ENCODE measurements at regions not wholly inside any gene's neighbourhood (a gene's known extent, or its start where the extent isn't known, plus 50 kb on each side); places are given as distances from the start of the nearest gene placed in this dataset.

- no peak for TF ChIP-seq POLR2A (IDR thresholded peaks at IDR 0.05; ENCODE audit: low read depth, low read length)
- TF ChIP-seq SPI1 (IDR thresholded peaks at IDR 0.05; ENCODE audit: low read depth, low read length) = no peak
- TF ChIP-seq POLR2AphosphoS5 (IDR thresholded peaks at IDR 0.05; ENCODE audit: low read depth, low read length) = no peak
- no peak for TF ChIP-seq TAF1 (IDR thresholded peaks at IDR 0.05; ENCODE audit: low read depth, low read length)
- no peak for TF ChIP-seq POU2F2 (IDR thresholded peaks at IDR 0.05; ENCODE audit: low read depth, low read length)
- no peak for TF ChIP-seq PAX5 (IDR thresholded peaks at IDR 0.05; ENCODE audit: insufficient read depth, low read length, severe bottlenecking)
Measured at GRCh38 chr2:216947055-216947454, 87.2 kb upstream of the TNP1 start.
